SK-N-SH (cell line): ENCODE measurements at regions not wholly inside any gene's neighbourhood (a gene's known extent, or its start where the extent isn't known, plus 50 kb on each side); places are given as distances from the start of the nearest gene placed in this dataset.

Experiments
- JUND ChIP-seq: IDR thresholded peaks from 2 replicates; pipeline ENCODE4 v1.4.0; 2012
- POLR2AphosphoS5 ChIP-seq: IDR thresholded peaks from 2 replicates; pipeline ENCODE4 v1.6.1; 2012; ENCODE audit warnings: low read depth, low read length
- RAD21 ChIP-seq: IDR thresholded peaks from 2 replicates; pipeline ENCODE4 v1.6.1; 2012; ENCODE audit warnings: mild to moderate bottlenecking, low read length
- RXRA ChIP-seq: IDR thresholded peaks from 2 replicates; pipeline ENCODE4 v1.4.0; 2012; ENCODE audit warnings: low read depth, mild to moderate bottlenecking, borderline replicate concordance
- SMC3 ChIP-seq: IDR thresholded peaks from 2 replicates; pipeline ENCODE4 v1.6.1; 2012; ENCODE audit warnings: low read depth, low read length, improper control_type of control experiment
- TF ChIP-seq, protein P1 (sequence below): fragments of 200-600 bp; sonication (generic); IDR thresholded peaks from 2 replicates; pipeline ENCODE4 v1.6.1; 2017; ENCODE audit warnings: antibody characterized with exemption, mild to moderate bottlenecking, moderate library complexity
- TF ChIP-seq, protein P2 (sequence below): IDR thresholded peaks from 2 replicates; pipeline ENCODE4 v1.4.0; 2012; ENCODE audit warnings: low read depth

DNA sequence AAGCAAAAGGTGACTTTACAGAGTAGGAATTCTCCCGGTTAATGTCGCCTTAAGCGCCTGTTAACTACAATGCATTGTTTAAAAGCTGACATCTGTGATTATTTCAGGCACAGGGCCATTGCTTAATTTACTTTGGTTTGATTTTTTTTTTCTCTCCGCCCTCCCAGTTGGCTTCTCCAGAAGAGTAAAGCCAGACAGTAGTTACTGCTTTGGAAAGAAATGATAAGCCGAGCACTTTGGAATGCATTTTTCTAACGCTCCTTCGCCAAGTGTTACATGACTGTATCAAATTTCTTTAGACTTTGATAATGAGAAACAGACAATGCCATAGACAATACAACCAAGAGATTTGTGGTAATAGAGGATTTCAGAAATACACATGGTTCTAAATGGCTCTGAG, 383.0 kb upstream of the TENM3 start:
- no peak for TF ChIP-seq RAD21
- no peak for TF ChIP-seq RXRA
- TF ChIP-seq, protein P1, sequence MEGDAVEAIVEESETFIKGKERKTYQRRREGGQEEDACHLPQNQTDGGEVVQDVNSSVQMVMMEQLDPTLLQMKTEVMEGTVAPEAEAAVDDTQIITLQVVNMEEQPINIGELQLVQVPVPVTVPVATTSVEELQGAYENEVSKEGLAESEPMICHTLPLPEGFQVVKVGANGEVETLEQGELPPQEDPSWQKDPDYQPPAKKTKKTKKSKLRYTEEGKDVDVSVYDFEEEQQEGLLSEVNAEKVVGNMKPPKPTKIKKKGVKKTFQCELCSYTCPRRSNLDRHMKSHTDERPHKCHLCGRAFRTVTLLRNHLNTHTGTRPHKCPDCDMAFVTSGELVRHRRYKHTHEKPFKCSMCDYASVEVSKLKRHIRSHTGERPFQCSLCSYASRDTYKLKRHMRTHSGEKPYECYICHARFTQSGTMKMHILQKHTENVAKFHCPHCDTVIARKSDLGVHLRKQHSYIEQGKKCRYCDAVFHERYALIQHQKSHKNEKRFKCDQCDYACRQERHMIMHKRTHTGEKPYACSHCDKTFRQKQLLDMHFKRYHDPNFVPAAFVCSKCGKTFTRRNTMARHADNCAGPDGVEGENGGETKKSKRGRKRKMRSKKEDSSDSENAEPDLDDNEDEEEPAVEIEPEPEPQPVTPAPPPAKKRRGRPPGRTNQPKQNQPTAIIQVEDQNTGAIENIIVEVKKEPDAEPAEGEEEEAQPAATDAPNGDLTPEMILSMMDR, result no peak
- TF ChIP-seq SMC3, result no peak
- no peak for TF ChIP-seq POLR2AphosphoS5
- TF ChIP-seq, protein P2, sequence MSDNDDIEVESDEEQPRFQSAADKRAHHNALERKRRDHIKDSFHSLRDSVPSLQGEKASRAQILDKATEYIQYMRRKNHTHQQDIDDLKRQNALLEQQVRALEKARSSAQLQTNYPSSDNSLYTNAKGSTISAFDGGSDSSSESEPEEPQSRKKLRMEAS, result no peak
- TF ChIP-seq JUND, result no peak
